ENCODE measurements at regions not wholly inside any gene's neighbourhood (a gene's known extent, or its start where the extent isn't known, plus 50 kb on each side); places are given as distances from the start of the nearest gene placed in this dataset.

GRCh38 chr21:35319684-35320283, 270.7 kb upstream of the RUNX1 start:
- TF ChIP-seq CTCF (IDR thresholded peaks at IDR 0.05), result no peak
- no peak for TF ChIP-seq POLR2A (IDR thresholded peaks at IDR 0.05)

Measured in adrenal gland (tissue), 5 donors.